Tibial nerve (tissue), 4 donors: ENCODE measurements at regions not wholly inside any gene's neighbourhood (a gene's known extent, or its start where the extent isn't known, plus 50 kb on each side); places are given as distances from the start of the nearest gene placed in this dataset.

Experiments used
- DNase-seq, 2 donors: peaks; one replicate each; pipeline ENCODE4 v3.0.0-alpha.2; 2019; ENCODE audit warnings: low spot score in 2 of 2
- H3K27ac ChIP-seq, 4 donors: fragments of 200-600 bp; sonication (generic) in 3 of 4; one replicate each; pipeline ENCODE4 v1.5.1; 2017 to 2019; ENCODE audit warnings: mild to moderate bottlenecking in 1 of 4
- H3K27me3 ChIP-seq, 2 donors: fragments of 200-600 bp; sonication (generic) in 1 of 2; one replicate each; pipeline versions ENCODE4 v1.5.1 to v1.6.0; 2017 to 2019
- H3K36me3 ChIP-seq, 3 donors: fragments of 200-600 bp; sonication (generic); one replicate each; pipeline ENCODE4 v1.5.1; 2018 to 2019
- H3K4me1 ChIP-seq, 4 donors: fragments of 200-600 bp; sonication (generic) in 3 of 4; one replicate each; pipeline ENCODE4 v1.5.1; 2017 to 2019
- H3K4me3 ChIP-seq, 4 donors: fragments of 200-600 bp; sonication (generic) in 3 of 4; one replicate each; pipeline ENCODE4 v1.5.1; 2017 to 2019; ENCODE audit warnings: mild to moderate bottlenecking in 1 of 4, moderate library complexity in 1 of 4
- H3K9me3 ChIP-seq, 4 donors: fragments of 200-600 bp; sonication (generic) in 3 of 4; one replicate each; pipeline ENCODE4 v1.5.1; 2017 to 2019
- CTCF ChIP-seq, 5 experiments: fragments of 200-600 bp in 3 of 5; fragments of 450-650 bp in 2 of 5; sonication (generic) in 3 of 5; IDR thresholded peaks; one replicate each; pipeline ENCODE4 v1.5.1; 2016 to 2019; ENCODE audit warnings: antibody characterized with exemption in 5 of 5, mild to moderate bottlenecking in 3 of 5, moderate library complexity in 2 of 5
- EP300 ChIP-seq, 2 donors: sonication (generic); formaldehyde crosslinking; IDR thresholded peaks; one replicate each; pipeline ENCODE4 v1.6.1; 2017; ENCODE audit warnings: antibody characterized with exemption in 2 of 2, mild to moderate bottlenecking in 1 of 2
- POLR2A ChIP-seq, 2 donors: fragments of 450-650 bp; IDR thresholded peaks; one replicate each; pipeline ENCODE4 v1.6.1; 2017; ENCODE audit warnings: antibody characterized with exemption in 2 of 2, mild to moderate bottlenecking in 2 of 2, moderate library complexity in 2 of 2
- WGBS, 2 donors: methylation state at CpG; one replicate each; pipeline ENCODE4 v1.1.5; 2018; 5-methylcytosine and 5-hydroxymethylcytosine counted together

DNA sequence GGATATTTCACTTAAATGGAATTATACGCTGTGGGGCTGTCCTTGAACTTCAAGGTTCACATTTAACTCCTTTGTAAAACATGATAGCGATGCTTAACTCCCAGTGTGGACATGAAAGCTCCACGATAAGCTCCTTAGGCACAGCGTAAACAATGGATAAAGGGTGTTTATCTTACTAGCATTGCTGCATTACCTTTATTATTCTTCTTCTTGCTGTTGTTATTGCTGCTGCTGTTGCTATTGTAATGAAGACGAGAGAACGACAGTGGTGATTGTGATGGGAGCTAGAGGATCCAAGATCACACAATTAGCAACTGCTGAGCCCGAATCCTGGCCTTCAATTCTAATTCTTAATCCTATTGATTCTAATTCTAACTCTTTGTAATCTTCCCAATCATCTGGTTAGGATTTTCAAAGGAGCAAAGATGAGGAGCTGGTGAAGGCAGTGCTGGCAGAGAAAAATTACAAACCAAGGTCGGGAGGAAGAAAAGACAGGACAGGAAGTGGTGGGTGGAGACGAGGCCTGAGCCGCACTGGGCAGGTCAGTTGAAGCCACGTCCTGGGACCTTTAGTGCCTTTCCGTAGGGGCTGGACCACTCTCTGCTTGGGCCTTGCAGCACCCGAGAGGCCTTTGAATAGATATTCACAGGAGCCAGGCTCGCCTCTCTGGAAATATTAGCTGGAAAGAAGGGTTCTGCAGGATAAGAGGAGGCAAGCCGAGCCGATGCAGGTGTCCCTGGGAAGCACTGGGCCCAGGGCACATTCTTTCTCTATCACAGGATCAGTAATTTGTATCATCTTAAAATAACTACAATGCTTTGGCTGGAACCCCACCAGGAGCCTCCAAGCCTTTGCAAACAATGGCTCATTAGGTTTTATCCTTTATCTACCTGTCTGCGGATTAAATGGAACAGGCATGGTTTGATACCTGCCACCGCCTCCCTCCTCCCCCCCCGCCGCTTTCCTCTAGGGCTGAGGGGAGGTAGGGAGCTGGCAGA, 571.6 kb downstream of the AJAP1 start:
- 54 to 61% methylated on average over 20 of the region's 20 CpGs for WGBS, 2 donors

GRCh38 chr1:5223206-5223605, 568.8 kb downstream of the AJAP1 start:
- Histone ChIP-seq H3K27me3 (no peaks in the 10 kb centered on the region), H3K36me3 (no peaks in the 10 kb centered on the region), H3K4me1 (no peaks in the 10 kb centered on the region), H3K27ac (no peak overlapping the region), H3K4me3 (no peak overlapping the region), H3K9me3 (no peaks in the 10 kb centered on the region)
- TF ChIP-seq POLR2A (IDR thresholded peaks at IDR 0.05) = no peak
- no peak for TF ChIP-seq CTCF (IDR thresholded peaks at IDR 0.05)
- TF ChIP-seq EP300 (IDR thresholded peaks at IDR 0.05) = no peak
- no peak for DNase-seq
- WGBS, 2 donors = 31 to 58% methylated on average over 4 of the region's 4 CpGs

More for the DNA sequence above, 571.6 kb downstream of the AJAP1 start:
- H3K27me3 ChIP-seq = no peaks in the 10 kb centered on the region
- no peak for DNase-seq
- TF ChIP-seq POLR2A (IDR thresholded peaks at IDR 0.05) (no peak), EP300 (IDR thresholded peaks at IDR 0.05) (no peak), CTCF (IDR thresholded peaks at IDR 0.05) (no peak)
- no peaks in the 10 kb centered on the region for H3K4me1 ChIP-seq
- H3K36me3 ChIP-seq = no peaks in the 10 kb centered on the region
- H3K4me3 ChIP-seq = no peak overlapping the region
- H3K9me3 ChIP-seq = no peaks in the 10 kb centered on the region
- H3K27ac ChIP-seq = no peak overlapping the region

- no peak for DNase-seq
- H3K4me1 ChIP-seq = no peaks in the 10 kb centered on the region
- TF ChIP-seq POLR2A (IDR thresholded peaks at IDR 0.05) (no peak), CTCF (IDR thresholded peaks at IDR 0.05) (no peak), EP300 (IDR thresholded peaks at IDR 0.05) (no peak)
- H3K36me3 ChIP-seq = no peaks in the 10 kb centered on the region
- H3K27me3 ChIP-seq = no peaks in the 10 kb centered on the region
- H3K9me3 ChIP-seq = no peaks in the 10 kb centered on the region
- H3K4me3 ChIP-seq = no peak overlapping the region
- 71 to 92% methylated on average over 4 of the region's 4 CpGs for WGBS, 2 donors
- no peak overlapping the region for H3K27ac ChIP-seq
Observed at GRCh38 chr1:5222626-5223025, 568.2 kb downstream of the AJAP1 start.

DNA sequence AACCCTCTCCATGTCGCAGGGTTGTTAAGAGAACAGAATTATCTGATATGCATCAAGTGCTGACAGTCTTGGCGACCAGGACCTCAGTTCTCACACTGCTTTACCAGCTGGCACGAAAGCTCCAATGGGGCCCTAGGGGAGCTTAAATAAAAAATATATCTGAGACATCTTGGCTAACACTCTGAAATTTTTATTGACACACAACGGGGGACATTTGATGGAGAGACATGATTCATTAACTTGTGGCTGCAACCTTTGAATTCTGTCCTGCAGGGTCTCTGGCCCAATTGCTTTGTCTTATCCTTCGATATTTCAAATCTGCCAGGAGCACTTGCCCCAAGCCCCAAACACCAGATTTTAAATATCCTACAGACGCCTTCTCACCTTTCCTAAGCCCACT, 567.0 kb downstream of the AJAP1 start:
- DNase-seq = no peak
- Histone ChIP-seq H3K9me3 (no peaks in the 10 kb centered on the region), H3K36me3 (no peaks in the 10 kb centered on the region), H3K27ac (no peak overlapping the region), H3K4me1 (no peaks in the 10 kb centered on the region), H3K27me3 (no peaks in the 10 kb centered on the region), H3K4me3 (no peak overlapping the region)
- 72 to 74% methylated on average over 6 of the region's 6 CpGs for WGBS, 2 donors
- no peak for TF ChIP-seq CTCF (IDR thresholded peaks at IDR 0.05)
- no peak for TF ChIP-seq EP300 (IDR thresholded peaks at IDR 0.05)

GRCh38 chr1:5220821-5221220, 566.4 kb downstream of the AJAP1 start:
- H3K27ac ChIP-seq = no peak overlapping the region
- TF ChIP-seq CTCF (IDR thresholded peaks at IDR 0.05) = no peak
- no peak for TF ChIP-seq EP300 (IDR thresholded peaks at IDR 0.05)
- TF ChIP-seq POLR2A (IDR thresholded peaks at IDR 0.05) = no peak
- no peak overlapping the region for H3K4me3 ChIP-seq
- WGBS, 2 donors = 33 to 34% methylated on average over 7 of the region's 7 CpGs
- DNase-seq = no peak
- no peaks in the 10 kb centered on the region for H3K4me1 ChIP-seq
- H3K27me3 ChIP-seq = no peaks in the 10 kb centered on the region
- H3K9me3 ChIP-seq = no peaks in the 10 kb centered on the region
- no peaks in the 10 kb centered on the region for H3K36me3 ChIP-seq
